ENCODE measurements at regions not wholly inside any gene's neighbourhood (a gene's known extent, or its start where the extent isn't known, plus 50 kb on each side); places are given as distances from the start of the nearest gene placed in this dataset.

DNA sequence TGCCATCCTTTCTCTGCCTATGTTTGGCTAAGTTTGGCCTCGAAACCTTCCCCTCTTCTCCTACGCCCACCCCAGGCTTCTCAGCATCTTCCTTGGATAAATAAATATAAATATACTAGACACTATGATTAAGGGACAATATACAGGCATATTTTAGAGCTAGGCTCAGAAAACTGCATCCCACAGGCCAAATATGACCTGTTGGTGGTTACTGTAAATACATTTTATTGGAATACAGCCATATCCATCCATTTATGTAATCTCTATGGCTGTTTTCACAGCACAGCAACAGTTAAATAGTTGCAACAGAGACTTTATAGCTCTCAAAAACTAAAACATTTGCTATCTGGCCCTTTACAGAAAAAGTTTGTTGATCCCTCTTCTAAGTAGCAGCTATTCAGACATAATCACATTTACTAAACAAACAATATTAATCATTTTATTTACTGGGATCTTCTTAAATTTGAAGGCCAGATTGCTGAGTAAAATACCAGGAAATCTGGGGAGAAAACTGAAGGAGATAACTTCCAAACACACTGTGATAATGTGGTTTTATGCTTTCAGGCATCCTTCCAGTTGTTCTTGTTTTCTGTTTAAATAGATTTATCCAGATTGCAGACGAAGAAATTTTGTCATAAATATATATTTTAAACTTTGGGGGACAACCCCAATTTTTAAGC is 269.7 kb upstream of the THRB start:
- H3K4me1 ChIP-seq (ENCODE audit: low read depth) = no peaks in the 10 kb centered on the region
- TF ChIP-seq, protein P1, sequence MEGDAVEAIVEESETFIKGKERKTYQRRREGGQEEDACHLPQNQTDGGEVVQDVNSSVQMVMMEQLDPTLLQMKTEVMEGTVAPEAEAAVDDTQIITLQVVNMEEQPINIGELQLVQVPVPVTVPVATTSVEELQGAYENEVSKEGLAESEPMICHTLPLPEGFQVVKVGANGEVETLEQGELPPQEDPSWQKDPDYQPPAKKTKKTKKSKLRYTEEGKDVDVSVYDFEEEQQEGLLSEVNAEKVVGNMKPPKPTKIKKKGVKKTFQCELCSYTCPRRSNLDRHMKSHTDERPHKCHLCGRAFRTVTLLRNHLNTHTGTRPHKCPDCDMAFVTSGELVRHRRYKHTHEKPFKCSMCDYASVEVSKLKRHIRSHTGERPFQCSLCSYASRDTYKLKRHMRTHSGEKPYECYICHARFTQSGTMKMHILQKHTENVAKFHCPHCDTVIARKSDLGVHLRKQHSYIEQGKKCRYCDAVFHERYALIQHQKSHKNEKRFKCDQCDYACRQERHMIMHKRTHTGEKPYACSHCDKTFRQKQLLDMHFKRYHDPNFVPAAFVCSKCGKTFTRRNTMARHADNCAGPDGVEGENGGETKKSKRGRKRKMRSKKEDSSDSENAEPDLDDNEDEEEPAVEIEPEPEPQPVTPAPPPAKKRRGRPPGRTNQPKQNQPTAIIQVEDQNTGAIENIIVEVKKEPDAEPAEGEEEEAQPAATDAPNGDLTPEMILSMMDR (IDR thresholded peaks at IDR 0.05) = no peak
- no peak for ATAC-seq
- H3K36me3 ChIP-seq (ENCODE audit: low read depth) = no peaks in the 10 kb centered on the region
- intact Hi-C loops (cut with DNase I, micrococcal nuclease) = no loop called here
- no peak for DNase-seq
- H3K4me3 ChIP-seq = no peak overlapping the region
- no peaks in the 10 kb centered on the region for H3K9me3 ChIP-seq

DNA sequence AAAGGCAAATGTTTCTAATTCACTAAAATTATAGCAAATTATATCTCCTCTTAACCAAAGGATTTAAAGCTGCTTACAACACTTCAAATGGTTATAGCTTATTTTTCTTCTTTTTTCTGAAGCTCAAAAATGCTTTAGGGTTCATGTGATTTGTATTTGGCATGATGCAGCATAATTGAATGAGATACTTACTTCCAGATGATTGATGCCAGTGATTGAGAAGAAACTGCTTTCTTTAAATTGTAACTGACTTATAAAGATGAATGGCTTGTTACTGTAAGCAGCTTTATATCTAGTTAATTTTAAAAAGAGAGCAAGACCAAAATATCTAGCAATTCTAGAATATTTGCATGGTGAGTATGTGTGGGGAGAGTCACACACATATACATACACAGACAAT is 270.7 kb upstream of the THRB start:
- DNase-seq (no peak), ATAC-seq (no peak)
- TF ChIP-seq, protein P1 (IDR thresholded peaks at IDR 0.05) = no peak
- no peak overlapping the region for H3K4me3 ChIP-seq
- intact Hi-C loops (cut with DNase I, micrococcal nuclease) = no loop called here
- no peaks in the 10 kb centered on the region for H3K36me3 ChIP-seq (ENCODE audit: low read depth)
- H3K9me3 ChIP-seq = no peaks in the 10 kb centered on the region
- no peaks in the 10 kb centered on the region for H3K4me1 ChIP-seq (ENCODE audit: low read depth)

DNA sequence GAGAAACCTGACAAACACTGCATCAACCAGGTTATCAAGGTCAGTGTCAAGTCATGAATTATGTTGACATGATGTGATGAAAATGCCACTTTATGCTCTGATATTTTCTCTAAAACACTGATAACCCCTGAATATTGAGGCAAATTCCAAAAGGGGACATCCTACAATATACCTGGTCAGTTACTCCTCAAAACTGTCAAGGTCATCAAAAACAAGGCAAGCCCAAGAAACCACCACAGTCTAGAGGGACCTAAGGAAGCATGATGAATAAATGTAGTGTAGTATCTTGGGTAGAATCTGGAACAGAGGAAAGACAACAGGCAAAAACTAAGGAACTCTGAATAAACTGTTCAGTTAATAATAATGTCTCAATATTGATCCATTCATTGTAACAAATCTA is 275.3 kb upstream of the THRB start:
- DNase-seq (no peak), ATAC-seq (no peak)
- Histone ChIP-seq H3K4me1 (ENCODE audit: low read depth) (no peaks in the 10 kb centered on the region), H3K4me3 (no peak overlapping the region), H3K36me3 (ENCODE audit: low read depth) (no peaks in the 10 kb centered on the region), H3K9me3 (no peaks in the 10 kb centered on the region)
- intact Hi-C loops (cut with DNase I, micrococcal nuclease) = loop anchor here in 1 of 2 donors (10.0 kb wide), 1 partner anchor 825 kb away; no protein-coding TSS in a partner anchor
- TF ChIP-seq, protein P1 (IDR thresholded peaks at IDR 0.05) = no peak

DNA sequence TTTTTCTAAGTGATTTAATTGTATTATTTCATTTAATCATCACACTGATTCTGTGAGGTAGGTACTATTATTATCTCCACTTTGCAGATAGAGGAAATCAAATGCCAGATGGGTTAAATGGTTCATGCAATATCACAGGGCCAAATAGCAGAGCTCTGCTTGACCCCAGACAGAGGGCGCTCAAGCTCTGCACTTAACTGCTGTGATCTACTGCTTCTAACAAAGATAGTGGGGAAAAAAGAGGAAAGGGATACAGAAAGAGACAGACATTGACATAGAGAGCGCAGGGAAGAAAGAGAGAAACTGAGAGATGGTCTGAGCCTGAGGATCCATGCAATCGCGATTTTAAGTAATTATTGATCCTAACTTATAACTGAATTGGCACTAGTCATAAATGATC is 279.1 kb upstream of the THRB start:
- H3K4me1 ChIP-seq (ENCODE audit: low read depth) = no peaks in the 10 kb centered on the region
- no peaks in the 10 kb centered on the region for H3K36me3 ChIP-seq (ENCODE audit: low read depth)
- peak; percentile 56 for ATAC-seq
- H3K9me3 ChIP-seq = no peaks in the 10 kb centered on the region
- TF ChIP-seq, protein P1 (IDR thresholded peaks at IDR 0.05) = peak; percentile 38
- peak in 2 of 3 donors; percentile 39 to 49 for DNase-seq
- intact Hi-C loops (cut with DNase I, micrococcal nuclease) = loop anchor here in 1 of 2 donors (10.0 kb wide), 1 partner anchor 821 kb away; no protein-coding TSS in a partner anchor
- no peak overlapping the region for H3K4me3 ChIP-seq

DNA sequence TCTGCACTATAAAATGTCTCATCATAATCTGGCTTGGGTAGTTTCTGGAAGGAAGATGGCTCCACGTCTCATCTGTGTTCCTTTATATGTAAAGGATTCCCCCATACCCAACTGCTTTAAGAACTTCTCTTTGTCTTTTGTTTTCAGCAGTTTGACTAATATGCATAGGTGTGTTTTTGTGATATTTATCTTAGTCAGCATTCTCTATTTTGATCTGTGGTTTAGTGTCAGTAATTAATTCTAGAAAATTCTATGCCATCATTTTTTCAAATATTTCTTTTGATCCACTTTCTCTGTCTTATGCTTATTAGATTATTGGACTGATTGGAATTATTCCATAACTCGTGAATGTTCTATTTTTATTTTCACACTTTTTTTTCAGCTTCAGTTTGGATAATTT is 286.3 kb upstream of the THRB start:
- H3K9me3 ChIP-seq = peaks cover 11% of the 10 kb centered on the region
- H3K36me3 ChIP-seq (ENCODE audit: low read depth) = no peaks in the 10 kb centered on the region

More for the DNA sequence above, 286.3 kb upstream of the THRB start:
- DNase-seq = no peak
- intact Hi-C loops (cut with DNase I, micrococcal nuclease) = no loop called here
- no peak for ATAC-seq
- Histone ChIP-seq H3K4me3 (no peak overlapping the region), H3K4me1 (ENCODE audit: low read depth) (no peaks in the 10 kb centered on the region)
- TF ChIP-seq, protein P1 (IDR thresholded peaks at IDR 0.05) = no peak

All from mucosa of descending colon (tissue), 3 donors.